OCI-LY7 (cell line): ENCODE measurements at regions not wholly inside any gene's neighbourhood (a gene's known extent, or its start where the extent isn't known, plus 50 kb on each side); places are given as distances from the start of the nearest gene placed in this dataset.

ENCODE experiments used
- BruUV-seq: library from RNA; stranded (reverse); fragments of 400-500 nt; replicated peaks from 2 replicates; lab custom pipeline; 2021; lab: Mats Ljungman, UMichigan
- CTCF ChIA-PET: fragments of 300-600 bp; sonication (Branson Sonifier 250); formaldehyde crosslinking; loops from one replicate; lab custom pipeline; 2022; ENCODE audit warnings: antibody characterized with exemption; ENCODE audit not compliant: unreplicated experiment; lab: Charles Lee
- POLR2A ChIA-PET: fragments of 300-600 bp; sonication (Branson Sonifier 250); formaldehyde crosslinking; loops from one replicate; lab custom pipeline; 2022; ENCODE audit warnings: antibody characterized with exemption; lab: Charles Lee
- DNase-seq: peaks from one replicate; pipeline ENCODE4 v3.0.0-alpha.2; 2015; ENCODE audit warnings: low spot score
- H2AFZ ChIP-seq: fragments of 200-600 bp; sonication (generic), shearing (Covaris generic); 2 replicates; pipeline ENCODE4 v1.6.1; 2014; ENCODE audit warnings: mild to moderate bottlenecking, antibody characterized with exemption, low read length, moderate library complexity
- H3K27ac ChIP-seq: fragments of 200-600 bp; sonication (generic); 2 replicates; pipeline ENCODE4 v1.5.1; 2014; ENCODE audit warnings: mixed run types, low read depth, mild to moderate bottlenecking, moderate library complexity, low read length, inconsistent platforms; ENCODE audit not compliant: poor library complexity, severe bottlenecking
- H3K36me3 ChIP-seq: fragments of 200-600 bp; sonication (generic); 2 replicates; pipeline ENCODE4 v1.6.1; 2014; ENCODE audit warnings: mild to moderate bottlenecking, antibody characterized with exemption, low read length, moderate library complexity, mixed read lengths; ENCODE audit not compliant: insufficient read depth
- H3K4me1 ChIP-seq: fragments of 200-600 bp; sonication (generic); 2 replicates; pipeline ENCODE4 v1.5.1; 2014; ENCODE audit warnings: mild to moderate bottlenecking, low read length; ENCODE audit not compliant: insufficient read depth, poor library complexity, severe bottlenecking
- H3K4me2 ChIP-seq: fragments of 200-600 bp; sonication (generic); 2 replicates; pipeline ENCODE4 v1.6.1; 2014; ENCODE audit warnings: mild to moderate bottlenecking, low read length
- H3K4me3 ChIP-seq: fragments of 200-600 bp; sonication (generic); 2 replicates; pipeline ENCODE4 v1.5.1; 2014; ENCODE audit warnings: mild to moderate bottlenecking, low read depth, low read length; ENCODE audit not compliant: poor library complexity, severe bottlenecking
- H3K79me2 ChIP-seq: fragments of 200-600 bp; sonication (generic); 2 replicates; pipeline ENCODE4 v1.6.1; 2016; ENCODE audit warnings: low read depth, mild to moderate bottlenecking, low read length, moderate library complexity, mixed read lengths; ENCODE audit not compliant: insufficient read depth
- H3K9me2 ChIP-seq: fragments of 200-600 bp; sonication (generic); 2 replicates; pipeline ENCODE4 v1.6.1; 2016; ENCODE audit warnings: mild to moderate bottlenecking, low read length, mixed read lengths; ENCODE audit not compliant: insufficient read depth
- H3K9me3 ChIP-seq: fragments of 200-600 bp; sonication (generic); 2 replicates; pipeline ENCODE4 v1.6.1; 2014; ENCODE audit warnings: mild to moderate bottlenecking, mixed run types, low read length, mixed read lengths
- H4K20me1 ChIP-seq: fragments of 200-600 bp; sonication (generic); 2 replicates; pipeline ENCODE4 v1.6.1; 2014; ENCODE audit warnings: mild to moderate bottlenecking, antibody characterized with exemption, low read length, moderate library complexity, mixed read lengths; ENCODE audit not compliant: insufficient read depth
- CTCF ChIP-seq: fragments of 200-600 bp; sonication (generic); conservative IDR thresholded peaks from 2 replicates; pipeline ENCODE4 v1.5.1; 2014; ENCODE audit warnings: mild to moderate bottlenecking, antibody characterized with exemption, low read length, moderate library complexity, mixed read lengths
- EZH2phosphoT487 ChIP-seq: fragments of 200-600 bp; sonication (generic); IDR thresholded peaks from 2 replicates; pipeline ENCODE4 v1.6.1; 2018; ENCODE audit warnings: low read depth, borderline replicate concordance, mild to moderate bottlenecking, mixed run types, antibody characterized with exemption, low read length, moderate library complexity, mixed read lengths
- intact Hi-C: fragments of 100-400 bp; cut with micrococcal nuclease; formaldehyde crosslinking; loops from one replicate; pipeline ENCODE4 v1.10.0; 2022; ENCODE audit not compliant: unreplicated experiment

- Histone ChIP-seq H3K4me1 (no peaks in the 10 kb centered on the region), H3K9me3 (no peaks in the 10 kb centered on the region), H3K27ac (no peak overlapping the region), H3K36me3 (no peaks in the 10 kb centered on the region), H2AFZ (no peak overlapping the region), H3K4me2 (no peak overlapping the region), H4K20me1 (no peaks in the 10 kb centered on the region), H3K9me2 (no peaks in the 10 kb centered on the region), H3K79me2 (no peaks in the 10 kb centered on the region), H3K4me3 (no peak overlapping the region)
- no TSS peak for BruUV-seq
- CTCF ChIA-PET = no interaction called here
- POLR2A ChIA-PET = no interaction called here
- TF ChIP-seq CTCF = no peak
- TF ChIP-seq EZH2phosphoT487 = no peak
- no peak for DNase-seq
- intact Hi-C loops = no loop called here
Observed at GRCh38 chr15:50837256-50837770, 71.2 kb upstream of the AP4E1 start.

GRCh38 chr15:50830477-50831354, 65.2 kb upstream of the SPPL2A start:
- CTCF ChIA-PET = no interaction called here
- Histone ChIP-seq H3K79me2 (no peaks in the 10 kb centered on the region), H3K4me1 (no peaks in the 10 kb centered on the region), H3K4me3 (no peak overlapping the region), H3K9me3 (no peaks in the 10 kb centered on the region), H4K20me1 (no peaks in the 10 kb centered on the region), H2AFZ (no peak overlapping the region), H3K9me2 (no peaks in the 10 kb centered on the region), H3K36me3 (no peaks in the 10 kb centered on the region), H3K4me2 (no peak overlapping the region), H3K27ac (no peak overlapping the region)
- POLR2A ChIA-PET = no interaction called here
- no TSS peak for BruUV-seq
- TF ChIP-seq EZH2phosphoT487 = no peak
- no peak for TF ChIP-seq CTCF
- DNase-seq = no peak
- intact Hi-C loops = no loop called here
